CD4-positive, alpha-beta T cell treated with Interferon alpha-2 for 1 hour (primary cell): ENCODE measurements at regions not wholly inside any gene's neighbourhood (a gene's known extent, or its start where the extent isn't known, plus 50 kb on each side); places are given as distances from the start of the nearest gene placed in this dataset.
"Not testable (repeated sequence)": the region's sequence is repeated elsewhere in the genome, so short reads cannot be mapped to it uniquely, and the experiment has no call there.

Experiments
- DNase-seq, 2 donors: peaks; one replicate each; pipeline ENCODE4 v3.0.0-alpha.2; 2020 to 2022

DNA sequence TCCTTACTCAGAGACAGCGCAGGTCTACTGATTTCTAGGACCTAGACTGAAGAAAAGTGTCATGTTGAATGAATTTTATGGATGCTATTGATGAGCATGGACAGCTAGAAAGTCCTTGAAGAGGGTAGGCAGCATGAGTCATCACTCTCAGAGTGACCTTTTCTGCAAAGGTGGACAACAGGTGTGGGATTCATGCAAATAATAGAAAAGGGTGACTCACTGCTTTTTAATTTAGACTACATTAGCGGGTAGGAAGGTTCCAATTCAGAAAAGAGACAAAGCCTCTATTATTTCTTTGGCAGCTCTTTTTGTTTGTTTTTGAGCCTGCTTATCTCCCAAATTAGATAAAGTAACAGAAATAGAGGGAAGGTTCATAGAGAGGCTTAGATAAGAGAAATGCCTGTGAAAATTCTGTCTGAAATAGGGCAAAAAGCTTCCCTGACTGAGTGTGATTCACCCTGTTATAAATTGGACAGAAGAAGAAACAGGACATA is 191.4 kb downstream of the TENT5A start:
- DNase-seq: no peak

DNA sequence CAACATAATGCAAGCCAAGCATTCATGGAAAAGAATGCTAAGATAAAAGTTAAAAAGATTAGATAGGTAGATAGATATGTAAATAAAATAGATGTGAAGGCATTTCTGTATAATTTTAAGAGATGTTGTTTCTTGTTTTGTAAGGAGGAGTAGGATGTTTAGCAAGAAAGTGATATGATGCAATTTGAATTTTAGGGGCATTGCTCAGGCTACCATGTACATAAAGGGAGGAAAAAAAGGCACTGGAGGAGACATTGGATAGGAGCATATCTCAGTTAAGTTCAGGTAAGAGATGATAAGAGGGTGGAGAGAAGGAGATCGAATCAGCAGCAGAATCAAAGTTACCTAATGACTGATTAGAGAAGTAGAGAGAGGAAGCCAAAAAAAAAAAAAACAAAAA is 194.7 kb downstream of the TENT5A start:
- no peak for DNase-seq

GRCh38 chr6:81556551-81556950 is 195.9 kb downstream of the TENT5A start:
- DNase-seq: no peak

DNA sequence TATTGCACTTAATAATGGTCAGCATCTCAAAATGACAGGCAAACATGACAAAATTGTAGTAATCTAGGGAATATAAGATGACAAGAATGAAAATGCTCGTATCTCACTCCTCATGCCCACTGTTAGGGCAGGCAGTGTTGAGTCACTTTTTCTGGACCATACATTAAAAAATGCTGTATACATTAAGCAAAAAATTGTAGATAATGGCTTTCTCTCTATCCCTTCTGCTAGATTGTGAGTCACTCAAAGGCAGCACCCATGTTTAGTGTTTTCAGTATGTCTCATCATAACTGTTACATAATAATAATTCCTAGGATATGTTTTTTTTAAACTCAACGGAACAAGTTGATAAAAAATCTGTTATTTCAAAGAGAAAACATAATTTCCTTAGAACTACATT is 199.3 kb downstream of the TENT5A start:
- no peak for DNase-seq

DNA sequence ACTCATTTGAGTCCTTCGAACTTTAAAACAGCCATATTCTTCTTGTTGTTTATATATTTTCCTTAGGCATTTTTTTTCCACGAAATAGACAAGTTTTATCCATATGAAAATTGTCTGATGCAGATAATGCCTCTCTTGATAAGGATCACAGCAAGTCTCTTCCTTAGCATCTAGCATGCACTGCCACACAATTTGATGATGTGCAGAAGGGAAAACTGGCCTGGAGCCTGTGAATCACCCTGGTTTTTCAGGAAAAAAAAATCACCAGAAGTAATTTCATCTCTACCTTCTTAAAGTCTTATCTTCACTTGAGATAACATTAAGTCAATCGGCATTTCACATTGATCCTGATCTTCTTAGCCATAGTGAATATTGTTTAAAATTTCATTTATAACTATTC is 199.8 kb downstream of the TENT5A start:
- DNase-seq: no peak

- no peak for DNase-seq
These were observed 205.3 kb downstream of the TENT5A start for GRCh38 chr6:81547149-81547548.

DNA sequence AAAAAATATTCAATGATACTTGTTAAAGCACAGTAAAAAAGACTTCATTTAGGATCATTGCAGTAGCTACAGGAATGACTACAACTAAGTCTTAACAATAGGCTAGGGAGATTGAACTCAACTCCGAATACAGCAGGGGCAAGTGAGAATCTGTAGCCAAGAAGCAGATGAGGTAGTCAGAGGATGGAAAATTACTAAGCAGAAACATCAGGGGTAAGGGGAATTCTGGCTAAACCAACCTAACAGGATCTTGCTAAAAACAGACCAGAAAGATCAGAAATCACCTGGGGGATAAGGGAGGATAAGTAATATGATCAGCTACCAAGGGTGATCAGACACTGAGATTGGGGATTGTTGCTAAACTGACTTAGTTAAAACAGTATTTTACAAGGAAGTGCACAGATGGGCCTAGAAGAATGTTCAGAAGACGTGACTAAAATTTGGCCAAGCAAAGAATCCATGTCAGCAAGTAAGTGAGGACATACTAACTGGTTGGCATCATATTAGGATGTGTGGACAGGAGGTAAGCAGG is 217.5 kb downstream of the TENT5A start:
- DNase-seq: no peak

DNA sequence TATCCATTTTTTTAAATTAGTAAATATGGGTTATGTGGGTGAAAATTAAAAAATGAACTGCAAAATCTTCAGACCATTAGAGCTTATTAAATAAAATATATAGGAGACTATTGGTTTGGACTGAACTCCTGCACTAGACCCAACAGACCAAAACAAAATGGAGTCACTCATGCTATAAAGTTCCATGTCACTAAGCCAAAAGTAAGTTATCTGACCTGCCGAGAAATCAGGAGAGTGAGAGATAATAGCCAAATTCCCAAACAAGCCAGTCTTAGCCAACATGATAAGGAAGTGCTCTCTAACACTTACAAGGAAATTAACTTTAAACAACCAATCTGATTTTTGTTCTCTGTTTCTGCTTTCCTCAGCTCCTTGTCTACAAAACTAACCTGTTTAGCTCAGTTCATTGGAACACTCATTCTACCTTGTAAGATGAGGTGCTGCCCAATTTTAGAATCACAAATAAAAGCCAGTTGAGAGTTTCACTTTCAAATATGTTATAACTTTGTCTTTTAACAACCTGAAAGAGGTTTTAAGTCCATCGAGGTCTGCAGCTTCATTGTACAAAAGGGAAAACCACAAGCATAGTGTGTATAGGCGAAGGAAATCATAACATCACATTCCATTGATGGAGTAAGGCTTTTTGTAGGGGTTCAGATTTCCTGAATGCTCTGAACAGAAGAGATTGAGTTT is 220.5 kb downstream of the TENT5A start:
- DNase-seq: no peak

GRCh38 chr6:81517455-81517854 is 235.0 kb downstream of the TENT5A start:
- DNase-seq: no peak

GRCh38 chr6:81515562-81516453 is 236.7 kb downstream of the TENT5A start:
- no peak for DNase-seq

GRCh38 chr6:81514195-81514594 is 238.3 kb downstream of the TENT5A start:
- not testable (repeated sequence) for DNase-seq

DNA sequence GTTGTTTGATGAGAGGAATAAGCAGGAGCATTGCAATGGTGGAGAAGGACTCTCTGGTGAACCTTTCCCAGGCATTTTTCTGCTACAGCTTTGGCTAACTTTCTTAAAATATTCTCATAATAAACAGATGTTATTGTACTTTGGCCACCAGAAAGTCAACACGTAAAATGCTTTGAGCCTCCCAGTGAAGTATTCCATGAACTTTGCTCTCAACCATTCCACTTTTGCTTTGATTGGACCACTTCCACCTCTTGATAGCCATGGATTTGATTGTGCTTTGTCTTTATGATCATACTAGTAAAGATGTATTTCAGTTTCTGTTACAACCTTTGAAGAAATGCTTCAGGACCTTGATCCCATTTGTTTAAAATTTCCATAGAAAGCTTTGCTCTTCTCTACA is 241.1 kb downstream of the TENT5A start:
- DNase-seq: no peak

DNA sequence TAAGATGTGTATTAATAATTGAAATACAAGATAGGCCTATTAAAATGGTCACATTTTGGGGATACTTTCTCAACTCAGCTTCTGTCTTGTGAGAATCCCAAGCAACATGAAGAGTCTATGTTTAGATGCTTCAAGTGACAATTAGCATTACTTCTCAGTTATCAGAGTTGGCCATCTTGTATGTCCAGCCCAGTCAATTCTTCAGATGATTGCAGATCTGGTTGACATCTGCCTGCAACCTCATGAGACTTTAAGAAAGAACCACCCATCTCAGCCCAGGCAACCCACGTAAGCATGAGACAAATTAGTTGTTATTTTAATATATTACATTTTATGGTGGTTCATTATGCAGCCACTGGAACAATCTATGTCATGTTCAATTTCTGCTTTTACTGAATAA is 256.5 kb downstream of the TENT5A start:
- DNase-seq: no peak

GRCh38 chr6:81491454-81492101 is 260.9 kb downstream of the TENT5A start:
- DNase-seq: no peak

DNA sequence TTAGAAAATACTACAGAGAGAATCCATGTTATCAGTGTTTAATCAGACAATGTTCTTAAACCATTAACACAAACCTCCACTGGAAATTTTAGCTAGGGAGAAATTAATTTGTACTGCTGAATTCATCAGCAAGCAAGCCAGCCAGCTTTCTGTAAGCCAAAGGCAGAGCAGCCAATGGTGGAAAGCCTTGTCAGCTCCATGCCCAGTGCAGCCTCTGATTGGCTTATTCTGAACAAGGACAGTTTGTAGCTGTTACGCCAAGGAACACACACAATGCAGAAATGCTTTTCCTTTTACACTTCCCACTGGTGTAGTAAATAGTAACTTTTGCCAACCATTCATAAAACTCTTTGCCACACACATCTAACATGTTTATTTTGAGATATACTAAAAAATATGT is 265.0 kb downstream of the TENT5A start:
- no peak for DNase-seq

DNA sequence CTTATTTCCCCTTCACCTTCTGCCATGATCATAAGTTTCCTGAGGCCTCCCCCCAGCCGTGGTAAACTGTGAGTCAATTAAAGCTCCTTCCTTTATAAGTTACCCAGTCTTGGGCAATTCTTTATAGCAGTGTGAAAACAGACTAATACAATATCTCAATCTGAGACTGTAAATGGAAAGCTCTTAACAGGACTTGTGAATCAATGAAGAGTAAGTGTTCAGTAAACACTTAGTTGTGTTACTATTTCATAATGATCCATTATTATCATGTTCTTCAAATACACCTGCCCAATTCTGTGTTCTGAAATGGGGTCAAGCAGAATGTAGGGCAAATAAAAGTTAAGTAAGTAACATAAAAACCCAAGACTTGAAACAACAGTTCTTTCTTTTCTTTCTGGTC is 266.2 kb downstream of the TENT5A start:
- DNase-seq: no peak

DNA sequence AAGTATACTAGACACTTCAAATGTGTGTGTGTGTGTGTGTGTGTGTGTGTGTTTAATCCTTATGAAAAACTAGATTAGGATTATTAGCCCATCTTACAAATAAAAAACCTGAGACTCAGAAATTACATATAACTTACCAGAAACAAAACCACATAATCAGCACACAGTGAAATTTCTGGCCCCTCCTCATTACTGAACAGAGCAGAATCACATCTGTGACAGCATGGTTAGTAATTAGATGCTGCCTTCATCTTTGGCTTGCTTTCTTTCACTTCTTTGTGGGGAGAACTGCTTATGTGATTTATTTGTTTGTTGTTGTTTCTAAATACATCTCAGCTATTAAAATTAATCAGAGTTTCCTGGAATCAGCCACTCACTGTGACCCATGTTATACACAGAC is 267.1 kb downstream of the TENT5A start:
- no peak for DNase-seq

GRCh38 chr6:81484251-81484650 is 268.2 kb downstream of the TENT5A start:
- no peak for DNase-seq

DNA sequence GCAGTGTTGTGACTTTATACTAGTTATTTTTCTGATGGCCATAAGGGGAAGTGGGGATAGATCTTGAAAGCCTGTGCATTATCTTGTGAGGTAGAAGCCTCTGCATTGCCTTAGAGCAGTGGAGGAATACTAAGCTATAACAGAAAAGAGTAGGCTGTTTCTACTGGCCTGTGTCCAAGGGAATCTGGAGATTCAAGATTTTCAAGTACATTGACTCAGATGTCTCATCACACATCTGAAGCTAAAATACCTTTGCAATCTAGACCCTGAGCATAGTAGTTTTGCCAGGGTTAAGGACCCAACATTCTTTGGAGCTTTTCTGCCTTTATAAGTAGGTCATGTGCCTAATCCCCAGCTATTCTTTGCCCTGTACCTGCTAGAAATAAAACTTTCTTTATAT is 272.3 kb downstream of the TENT5A start:
- no peak for DNase-seq

DNA sequence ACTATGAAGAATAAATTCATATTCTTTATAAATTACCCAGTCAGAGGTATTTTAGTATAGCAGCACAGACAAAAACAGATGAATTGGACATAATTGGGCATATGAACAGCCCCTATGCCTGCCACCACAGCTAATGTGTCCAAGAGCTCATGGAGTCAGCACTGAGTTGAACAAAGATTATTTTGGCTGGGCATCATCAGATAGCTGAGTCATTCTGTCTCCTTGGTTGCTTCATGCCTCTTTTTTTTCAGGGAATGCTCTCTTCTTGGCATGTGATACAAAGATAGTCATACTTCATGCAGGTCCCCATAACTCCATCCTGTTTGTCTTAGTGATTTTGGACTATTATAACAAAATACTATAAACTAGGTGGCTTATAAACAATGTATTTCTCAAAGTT is 275.6 kb downstream of the TENT5A start:
- no peak for DNase-seq

DNA sequence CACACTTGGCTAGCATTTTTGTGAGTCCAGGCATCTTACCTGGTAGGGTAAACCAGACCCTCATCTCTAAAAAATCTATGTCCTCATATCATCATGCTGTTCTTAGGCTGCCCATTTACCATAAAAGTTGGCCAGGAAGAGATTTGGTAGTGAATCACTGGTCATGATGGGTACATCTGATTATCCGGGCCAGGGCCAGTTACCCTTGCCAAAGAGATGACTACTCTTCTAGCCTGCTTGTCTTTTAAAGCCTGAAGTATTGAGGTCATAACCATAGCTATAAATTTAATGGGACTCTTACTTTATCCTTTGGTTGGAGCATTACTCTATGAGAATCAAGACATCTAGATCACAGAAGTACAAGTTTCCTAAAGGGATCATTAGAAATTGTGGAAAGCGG is 276.8 kb downstream of the TENT5A start:
- DNase-seq: no peak

GRCh38 chr6:81465859-81466258 is 286.6 kb downstream of the TENT5A start:
- DNase-seq: no peak

- no peak for DNase-seq
These were observed 296.1 kb downstream of the TENT5A start for GRCh38 chr6:81456416-81456815.
